Caco-2 (cell line): ENCODE measurements at regions not wholly inside any gene's neighbourhood (a gene's known extent, or its start where the extent isn't known, plus 50 kb on each side); places are given as distances from the start of the nearest gene placed in this dataset.

ENCODE experiments used
- BruUV-seq: library from RNA; stranded (reverse); fragments of 400-500 nt; replicated peaks from 2 replicates; lab custom pipeline; 2021; lab: Mats Ljungman, UMichigan
- CTCF ChIA-PET: fragments of 300-600 bp; sonication (Branson Sonifier 250); formaldehyde crosslinking; loops from one replicate; lab custom pipeline; 2022; ENCODE audit warnings: antibody characterized with exemption; lab: Charles Lee
- POLR2A ChIA-PET: fragments of 300-600 bp; sonication (Branson Sonifier 250); formaldehyde crosslinking; loops from one replicate; lab custom pipeline; 2022; ENCODE audit warnings: antibody characterized with exemption; lab: Charles Lee
- DNase-seq, 2 experiments: peaks; one replicate each; pipeline versions ENCODE4 v3.0.0 to v3.0.0-alpha.2; 2020 to 2022
- H3K27me3 ChIP-seq: replicated peaks from 2 replicates; pipeline ENCODE4 v1.6.0; 2011; ENCODE audit warnings: low read length; ENCODE audit not compliant: control insufficient read depth, insufficient read depth
- H3K36me3 ChIP-seq: 2 replicates; pipeline ENCODE4 v1.5.1; 2011; ENCODE audit warnings: low read length; ENCODE audit not compliant: control insufficient read depth, insufficient read depth
- H3K4me1 ChIP-seq: fragments of 250-450 bp; sonication (Bioruptor Pico); 2 replicates; pipeline ENCODE4 v1.5.1; 2020; ENCODE audit warnings: mild to moderate bottlenecking
- H3K4me3 ChIP-seq: 2 replicates; pipeline ENCODE4 v1.5.1; 2011; ENCODE audit warnings: low read depth, mild to moderate bottlenecking, control low read depth, low read length
- H3K9me3 ChIP-seq: fragments of 250-450 bp; sonication (Bioruptor Pico); 2 replicates; pipeline ENCODE4 v1.5.1; 2020; ENCODE audit warnings: mild to moderate bottlenecking, moderate library complexity
- H3K27ac Mint-ChIP-seq: one replicate; pipeline ENCODE4 v1.8.0; 2022; ENCODE audit warnings: mixed read lengths; ENCODE audit not compliant: unreplicated experiment
- H3K27me3 Mint-ChIP-seq: one replicate; pipeline ENCODE4 v1.8.0; 2022; ENCODE audit warnings: mixed read lengths; ENCODE audit not compliant: insufficient read depth, unreplicated experiment
- H3K36me3 Mint-ChIP-seq: one replicate; pipeline ENCODE4 v1.8.0; 2022; ENCODE audit warnings: mild to moderate bottlenecking, mixed read lengths; ENCODE audit not compliant: insufficient read depth, unreplicated experiment
- H3K4me1 Mint-ChIP-seq: one replicate; pipeline ENCODE4 v1.8.0; 2022; ENCODE audit warnings: low read depth, mixed read lengths; ENCODE audit not compliant: unreplicated experiment
- H3K4me3 Mint-ChIP-seq: one replicate; pipeline ENCODE4 v1.8.0; 2022; ENCODE audit warnings: mild to moderate bottlenecking, moderate library complexity, mixed read lengths; ENCODE audit not compliant: unreplicated experiment
- H3K9me3 Mint-ChIP-seq: one replicate; pipeline ENCODE4 v1.8.0; 2022; ENCODE audit warnings: mixed read lengths; ENCODE audit not compliant: unreplicated experiment
- CTCF ChIP-seq, 2 experiments: fragments of 200-600 bp in 1 of 2; IDR thresholded peaks; 1 replicate in 1 of 2; 2 replicates in 1 of 2; pipeline versions ENCODE4 v1.5.1 to v1.8.0; 2011 to 2022; ENCODE audit warnings: antibody characterized with exemption in 1 of 2, control low read depth in 1 of 2, inconsistent platforms in 1 of 2, low read depth in 1 of 2, low read length in 1 of 2, mild to moderate bottlenecking in 1 of 2, moderate library complexity in 1 of 2; ENCODE audit not compliant: insufficient read depth in 1 of 2, severe bottlenecking in 1 of 2, unreplicated experiment in 1 of 2
- intact Hi-C: fragments of 100-400 bp; cut with micrococcal nuclease; formaldehyde crosslinking; loops from one replicate; pipeline ENCODE4 v1.10.0; 2022; ENCODE audit not compliant: unreplicated experiment

- intact Hi-C loops = no loop called here
- ChIA-PET POLR2A (no interaction called here), CTCF (no interaction called here)
- H3K27me3 ChIP-seq = no peaks in the 10 kb centered on the region
- H3K27me3 Mint-ChIP-seq = no peaks in the 10 kb centered on the region
- H3K4me3 Mint-ChIP-seq = no peak overlapping the region
- no TSS peak for BruUV-seq
- no peaks in the 10 kb centered on the region for H3K36me3 ChIP-seq
- no peak overlapping the region for H3K27ac Mint-ChIP-seq
- no peak for DNase-seq
- H3K4me3 ChIP-seq = no peak overlapping the region
- H3K4me1 Mint-ChIP-seq = no peaks in the 10 kb centered on the region
- H3K9me3 Mint-ChIP-seq = peaks cover 5% of the 10 kb centered on the region
- TF ChIP-seq CTCF (IDR thresholded peaks at IDR 0.05; ENCODE audit: insufficient read depth in 1 of 2, low read depth in 1 of 2, low read length in 1 of 2, severe bottlenecking in 1 of 2, unreplicated experiment in 1 of 2) = no peak
- peaks cover 3% of the 10 kb centered on the region for H3K36me3 Mint-ChIP-seq
- no peaks in the 10 kb centered on the region for H3K4me1 ChIP-seq
- 0 out of 2 replicates have a peak, but pooled peaks cover 6% of the 10 kb centered on the region for H3K9me3 ChIP-seq
Observed at GRCh38 chr1:10924030-10924429, 88.4 kb upstream of the TARDBP start.

- no peak for TF ChIP-seq CTCF (IDR thresholded peaks at IDR 0.05; ENCODE audit: insufficient read depth in 1 of 2, low read depth in 1 of 2, low read length in 1 of 2, severe bottlenecking in 1 of 2, unreplicated experiment in 1 of 2)
- no TSS peak for BruUV-seq
- intact Hi-C loops = no loop called here
- CTCF ChIA-PET = interaction anchor here (0.6 kb wide), 1 partner anchor 429 kb away, joined by 6 read pairs; no protein-coding TSS in a partner anchor
- 0 out of 2 replicates have a peak, but pooled peaks cover 6% of the 10 kb centered on the region for H3K9me3 ChIP-seq
- Mint-ChIP-seq H3K36me3 (peaks cover 9% of the 10 kb centered on the region), H3K27me3 (no peaks in the 10 kb centered on the region), H3K27ac (no peak overlapping the region), H3K4me3 (no peak overlapping the region), H3K9me3 (peaks cover 6% of the 10 kb centered on the region), H3K4me1 (no peaks in the 10 kb centered on the region)
- H3K27me3 ChIP-seq = no peaks in the 10 kb centered on the region
- H3K36me3 ChIP-seq = no peaks in the 10 kb centered on the region
- no peaks in the 10 kb centered on the region for H3K4me1 ChIP-seq
- no peak for DNase-seq
- no peak overlapping the region for H3K4me3 ChIP-seq
- POLR2A ChIA-PET = no interaction called here
Observed at GRCh38 chr1:10928654-10929053, 83.8 kb upstream of the TARDBP start.

GRCh38 chr1:10932088-10932487 lies 80.4 kb upstream of the TARDBP start:
- Histone ChIP-seq H3K4me3 (no peak overlapping the region), H3K36me3 (no peaks in the 10 kb centered on the region), H3K4me1 (peaks cover under 1% of the 10 kb centered on the region), H3K9me3 (0 out of 2 replicates have a peak, but pooled peaks cover 6% of the 10 kb centered on the region), H3K27me3 (no peaks in the 10 kb centered on the region)
- H3K27ac Mint-ChIP-seq = no peak overlapping the region
- no peak overlapping the region for H3K4me3 Mint-ChIP-seq
- intact Hi-C loops = no loop called here
- no peaks in the 10 kb centered on the region for H3K27me3 Mint-ChIP-seq
- peaks cover 6% of the 10 kb centered on the region for H3K9me3 Mint-ChIP-seq
- peaks cover 9% of the 10 kb centered on the region for H3K36me3 Mint-ChIP-seq
- BruUV-seq = no TSS peak
- no peak for DNase-seq
- no peaks in the 10 kb centered on the region for H3K4me1 Mint-ChIP-seq
- CTCF ChIA-PET = no interaction called here
- no peak for TF ChIP-seq CTCF (IDR thresholded peaks at IDR 0.05; ENCODE audit: insufficient read depth in 1 of 2, low read depth in 1 of 2, low read length in 1 of 2, severe bottlenecking in 1 of 2, unreplicated experiment in 1 of 2)
- POLR2A ChIA-PET = no interaction called here
